CD14-positive monocyte (primary cell): ENCODE measurements at regions not wholly inside any gene's neighbourhood (a gene's known extent, or its start where the extent isn't known, plus 50 kb on each side); places are given as distances from the start of the nearest gene placed in this dataset.

ENCODE experiments used
- DNase-seq, 3 donors: peaks; one replicate each; pipeline ENCODE4 v3.0.0-alpha.2; 2011 to 2022
- H2AFZ ChIP-seq: 2 replicates; pipeline ENCODE4 v1.6.0; 2012; ENCODE audit warnings: mild to moderate bottlenecking, low read depth, low read length, inconsistent platforms; ENCODE audit not compliant: insufficient read depth, poor library complexity, severe bottlenecking
- H3K27ac ChIP-seq, 2 donors: 1 replicate in 1 of 2; 2 replicates in 1 of 2; pipeline ENCODE4 v1.5.1; 2012 to 2013; ENCODE audit warnings: low read length in 2 of 2, control low read depth in 1 of 2, inconsistent platforms in 1 of 2, low read depth in 1 of 2, mild to moderate bottlenecking in 1 of 2
- H3K27me3 ChIP-seq, 2 donors: one replicate each; pipeline versions ENCODE4 v1.6.0 to v1.6.1; 2011 to 2013; ENCODE audit warnings: low read length in 2 of 2; ENCODE audit not compliant: control insufficient read depth in 2 of 2, insufficient read depth in 2 of 2
- H3K36me3 ChIP-seq, 2 donors: replicated peaks in 1 of 2; 1 replicate in 1 of 2; 2 replicates in 1 of 2; pipeline versions ENCODE4 v1.5.1 to v1.6.1; 2012 to 2013; ENCODE audit warnings: low read length in 2 of 2, control low read depth in 1 of 2, inconsistent platforms in 1 of 2, mild to moderate bottlenecking in 1 of 2; ENCODE audit not compliant: insufficient read depth in 2 of 2, control insufficient read depth in 1 of 2
- H3K4me1 ChIP-seq, 2 donors: 1 replicate in 1 of 2; 2 replicates in 1 of 2; pipeline versions ENCODE4 v1.5.1 to v1.6.1; 2012 to 2013; ENCODE audit warnings: low read length in 2 of 2, control low read depth in 1 of 2, inconsistent platforms in 1 of 2, mild to moderate bottlenecking in 1 of 2, moderate library complexity in 1 of 2; ENCODE audit not compliant: insufficient read depth in 2 of 2, control insufficient read depth in 1 of 2
- H3K4me2 ChIP-seq: replicated peaks from 2 replicates; pipeline ENCODE3; 2012; ENCODE audit warnings: low read length, moderate library complexity, mild to moderate bottlenecking; ENCODE audit not compliant: poor library complexity, severe bottlenecking; ENCODE audit errors: extremely low read depth
- H3K4me3 ChIP-seq, 3 experiments: fragments of 200-600 bp in 1 of 3; sonication (generic) in 1 of 3; replicated peaks in 1 of 3; 1 replicate in 2 of 3; 2 replicates in 1 of 3; pipeline ENCODE4 v1.5.1; 2011 to 2013; ENCODE audit warnings: low read length in 3 of 3, mild to moderate bottlenecking in 3 of 3, control low read depth in 2 of 3, low read depth in 2 of 3, inconsistent platforms in 1 of 3, moderate library complexity in 1 of 3
- H3K79me2 ChIP-seq: 2 replicates; pipeline ENCODE4 v1.6.0; 2012; ENCODE audit warnings: mild to moderate bottlenecking, control low read depth, inconsistent platforms, low read length, moderate library complexity; ENCODE audit not compliant: insufficient read depth
- H3K9ac ChIP-seq: 2 replicates; pipeline ENCODE4 v1.6.0; 2017; ENCODE audit warnings: low read length, mild to moderate bottlenecking; ENCODE audit not compliant: insufficient read depth, poor library complexity, severe bottlenecking
- H3K9me3 ChIP-seq, 2 donors: replicated peaks in 1 of 2; 1 replicate in 1 of 2; 2 replicates in 1 of 2; pipeline versions ENCODE4 v1.5.1 to v1.6.1; 2012 to 2013; ENCODE audit warnings: low read length in 2 of 2, control low read depth in 1 of 2; ENCODE audit not compliant: control insufficient read depth in 1 of 2, insufficient read depth in 1 of 2
- H4K20me1 ChIP-seq: 2 replicates; pipeline ENCODE4 v1.6.0; 2012; ENCODE audit warnings: mild to moderate bottlenecking, low read length, control low read depth, moderate library complexity; ENCODE audit not compliant: insufficient read depth
- H3K27ac Mint-ChIP-seq, 7 donors: one replicate each; pipeline ENCODE4 v1.8.0; 2020; ENCODE audit warnings: mild to moderate bottlenecking in 7 of 7, mixed read lengths in 7 of 7, moderate library complexity in 6 of 7, inconsistent platforms in 2 of 7
- H3K27me3 Mint-ChIP-seq, 3 donors: one replicate each; pipeline ENCODE4 v1.8.0; 2021 to 2022; ENCODE audit warnings: low read depth in 3 of 3, mild to moderate bottlenecking in 3 of 3, mixed read lengths in 3 of 3, moderate library complexity in 3 of 3, inconsistent platforms in 1 of 3
- H3K36me3 Mint-ChIP-seq, 2 donors: one replicate each; pipeline ENCODE4 v1.8.0; 2020; ENCODE audit warnings: mixed read lengths in 2 of 2, inconsistent platforms in 1 of 2, mild to moderate bottlenecking in 1 of 2
- H3K4me1 Mint-ChIP-seq: one replicate; pipeline ENCODE4 v1.8.0; 2020; ENCODE audit warnings: mild to moderate bottlenecking, mixed read lengths
- H3K4me3 Mint-ChIP-seq, 2 donors: one replicate each; pipeline ENCODE4 v1.8.0; 2020; ENCODE audit warnings: mild to moderate bottlenecking in 2 of 2, mixed read lengths in 2 of 2, moderate library complexity in 1 of 2
- H3K9me3 Mint-ChIP-seq, 7 donors: one replicate each; pipeline ENCODE4 v1.8.0; 2020 to 2022; ENCODE audit warnings: mixed read lengths in 7 of 7, mild to moderate bottlenecking in 6 of 7, moderate library complexity in 6 of 7, inconsistent platforms in 2 of 7
- CTCF ChIP-seq: fragments of 200-600 bp; IDR thresholded peaks from one replicate; pipeline ENCODE4 v1.8.0; 2022; ENCODE audit warnings: antibody characterized with exemption, mild to moderate bottlenecking
- WGBS: methylation state at CpG from one replicate; pipeline ENCODE4 v1.1.5; 2013; ENCODE audit warnings: missing lambda C conversion rate; ENCODE audit not compliant: insufficient coverage; 5-methylcytosine and 5-hydroxymethylcytosine counted together
- intact Hi-C, 2 donors: fragments of 100-400 bp; cut with micrococcal nuclease; formaldehyde crosslinking; loops; one replicate each; pipeline versions ENCODE4 v1.15.0 to v1.15.1; 2023

GRCh38 chr11:80650966-80651365 is 1210.1 kb upstream of the TENM4 start:
- H3K36me3 ChIP-seq = no peaks in the 10 kb centered on the region
- no peaks in the 10 kb centered on the region for H3K36me3 Mint-ChIP-seq
- no peak overlapping the region for H3K4me3 ChIP-seq
- H4K20me1 ChIP-seq = no peaks in the 10 kb centered on the region
- H3K4me2 ChIP-seq = no peak overlapping the region
- H3K4me3 Mint-ChIP-seq = no peak overlapping the region
- H2AFZ ChIP-seq = no peak overlapping the region
- H3K4me1 ChIP-seq = no peaks in the 10 kb centered on the region
- no peak for TF ChIP-seq CTCF
- intact Hi-C loops = no loop called here
- H3K27ac ChIP-seq = no peak overlapping the region
- H3K79me2 ChIP-seq = no peaks in the 10 kb centered on the region
- DNase-seq = no peak
- H3K9me3 ChIP-seq = no peaks in the 10 kb centered on the region
- H3K9me3 Mint-ChIP-seq = peaks cover 0 to 5% (median 2%) of the 10 kb centered on the region in 7 donors
- no peak overlapping the region for H3K9ac ChIP-seq
- no peak overlapping the region for H3K27ac Mint-ChIP-seq
- peaks cover 0 to 2% (median 0%) of the 10 kb centered on the region in 3 donors for H3K27me3 Mint-ChIP-seq
- WGBS = no CpG with 5 or more reads among the region's 2 CpGs
- no peaks in the 10 kb centered on the region for H3K27me3 ChIP-seq
- no peaks in the 10 kb centered on the region for H3K4me1 Mint-ChIP-seq

- Mint-ChIP-seq H3K27ac (no peak overlapping the region), H3K4me3 (no peak overlapping the region), H3K9me3 (peaks cover 0 to 4% (median 2%) of the 10 kb centered on the region in 7 donors), H3K27me3 (peaks cover 0 to under 1% (median 0%) of the 10 kb centered on the region in 3 donors), H3K4me1 (no peaks in the 10 kb centered on the region), H3K36me3 (no peaks in the 10 kb centered on the region)
- no peak for TF ChIP-seq CTCF
- intact Hi-C loops = no loop called here
- no peaks in the 10 kb centered on the region for H4K20me1 ChIP-seq
- no peaks in the 10 kb centered on the region for H3K9me3 ChIP-seq
- no peaks in the 10 kb centered on the region for H3K36me3 ChIP-seq
- H3K4me1 ChIP-seq = no peaks in the 10 kb centered on the region
- H3K4me2 ChIP-seq = no peak overlapping the region
- no CpG with 5 or more reads among the region's 5 CpGs for WGBS
- H3K4me3 ChIP-seq = no peak overlapping the region
- no peak overlapping the region for H3K9ac ChIP-seq
- H3K79me2 ChIP-seq = no peaks in the 10 kb centered on the region
- no peak for DNase-seq
- H2AFZ ChIP-seq = no peak overlapping the region
- H3K27ac ChIP-seq = no peak overlapping the region
- H3K27me3 ChIP-seq = no peaks in the 10 kb centered on the region
Observed at GRCh38 chr11:80649186-80649585, 1208.4 kb upstream of the TENM4 start.
